Stimulated activated CD4-positive, alpha-beta T cell treated with anti-CD3 and anti-CD28 coated beads, Interleukin-1b, Interleukin-23, amount 100 ng/mL, for 1 hour (primary cell): ENCODE measurements at regions not wholly inside any gene's neighbourhood (a gene's known extent, or its start where the extent isn't known, plus 50 kb on each side); places are given as distances from the start of the nearest gene placed in this dataset.
"Not testable (repeated sequence)": the region's sequence is repeated elsewhere in the genome, so short reads cannot be mapped to it uniquely, and the experiment has no call there.

Source experiments
- DNase-seq, 2 donors: peaks; one replicate each; pipeline ENCODE4 v3.0.0-alpha.2; 2020; ENCODE audit warnings: low read depth in 2 of 2

- no peak for DNase-seq
These were observed 498.8 kb upstream of the ZNF608 start for GRCh38 chr5:125245216-125245615.

GRCh38 chr5:125249400-125249799 lies 503.0 kb upstream of the ZNF608 start:
- DNase-seq, result no peak

GRCh38 chr5:125251703-125252102 lies 505.3 kb upstream of the ZNF608 start:
- DNase-seq, result no peak

- DNase-seq, result not testable (repeated sequence)
These were observed 507.2 kb upstream of the ZNF608 start for GRCh38 chr5:125253634-125254033.

- DNase-seq, result no peak
These were observed 507.8 kb upstream of the ZNF608 start for GRCh38 chr5:125254267-125254666.

GRCh38 chr5:125256296-125256695 lies 509.9 kb upstream of the ZNF608 start:
- no peak for DNase-seq

- no peak for DNase-seq
These were observed 510.9 kb upstream of the ZNF608 start for GRCh38 chr5:125257057-125257972.

- no peak for DNase-seq
These were observed 511.6 kb upstream of the ZNF608 start for GRCh38 chr5:125257997-125258396.

- no peak for DNase-seq
These were observed 512.2 kb upstream of the ZNF608 start for GRCh38 chr5:125258615-125259014.

GRCh38 chr5:125261505-125262250 lies 515.2 kb upstream of the ZNF608 start:
- no peak for DNase-seq

GRCh38 chr5:125262782-125263181 lies 516.3 kb upstream of the ZNF608 start:
- no peak for DNase-seq

- DNase-seq, result no peak
These were observed 516.9 kb upstream of the ZNF608 start for GRCh38 chr5:125263356-125263755.

GRCh38 chr5:125266106-125266505 lies 519.7 kb upstream of the ZNF608 start:
- no peak for DNase-seq

GRCh38 chr5:125267636-125268248 lies 521.3 kb upstream of the ZNF608 start:
- DNase-seq, result no peak

GRCh38 chr5:125269926-125270325 lies 523.5 kb upstream of the ZNF608 start:
- DNase-seq, result no peak

GRCh38 chr5:125272357-125272756 lies 525.9 kb upstream of the ZNF608 start:
- no peak for DNase-seq

- DNase-seq, result no peak
These were observed 527.8 kb upstream of the ZNF608 start for GRCh38 chr5:125274211-125274610.

GRCh38 chr5:125274938-125275724 lies 528.7 kb upstream of the ZNF608 start:
- DNase-seq, result no peak

- no peak for DNase-seq
These were observed 529.3 kb upstream of the ZNF608 start for GRCh38 chr5:125275725-125276090.

- DNase-seq, result no peak
These were observed 529.7 kb upstream of the ZNF608 start for GRCh38 chr5:125276096-125276495.

GRCh38 chr5:125277494-125278154 lies 531.2 kb upstream of the ZNF608 start:
- DNase-seq, result no peak
